ENCODE measurements at regions not wholly inside any gene's neighbourhood (a gene's known extent, or its start where the extent isn't known, plus 50 kb on each side); places are given as distances from the start of the nearest gene placed in this dataset.

GRCh38 chr1:58367217-58367616, 179.3 kb downstream of the OMA1 start:
- DNase-seq, result no peak

- DNase-seq, result no peak
Measured at GRCh38 chr1:58365328-58365727, 181.2 kb downstream of the OMA1 start.

GRCh38 chr1:58363585-58363984, 182.9 kb downstream of the OMA1 start:
- DNase-seq, result no peak

GRCh38 chr1:58361134-58361533, 185.4 kb downstream of the OMA1 start:
- DNase-seq, result no peak

- DNase-seq, result peak; percentile 46
Measured at GRCh38 chr1:58358346-58358745, 188.2 kb downstream of the OMA1 start.

GRCh38 chr1:58356402-58356801, 190.1 kb downstream of the OMA1 start:
- DNase-seq, result no peak

- no peak for DNase-seq
Measured at GRCh38 chr1:58353168-58353567, 193.4 kb downstream of the OMA1 start.

GRCh38 chr1:58352476-58353092, 193.9 kb downstream of the OMA1 start:
- DNase-seq, result no peak

GRCh38 chr1:58346036-58346355, 200.5 kb downstream of the OMA1 start:
- no peak for DNase-seq

- DNase-seq, result no peak
Measured at GRCh38 chr1:58345215-58346035, 201.1 kb downstream of the OMA1 start.

- DNase-seq, result no peak
Measured at GRCh38 chr1:58340185-58340584, 206.3 kb downstream of the OMA1 start.

- no peak for DNase-seq
Measured at GRCh38 chr1:58338081-58338480, 208.4 kb downstream of the OMA1 start.

- no peak for DNase-seq
Measured at GRCh38 chr1:58333511-58333910, 213.0 kb downstream of the OMA1 start.

GRCh38 chr1:58331156-58331555, 215.4 kb downstream of the OMA1 start:
- no peak for DNase-seq

GRCh38 chr1:58325866-58326265, 220.7 kb downstream of the OMA1 start:
- no peak for DNase-seq

- DNase-seq, result no peak
Measured at GRCh38 chr1:58324558-58324957, 222.0 kb downstream of the OMA1 start.

GRCh38 chr1:58318157-58319005, 228.1 kb downstream of the OMA1 start:
- no peak for DNase-seq

- no peak for DNase-seq
Measured at GRCh38 chr1:58317694-58318093, 228.8 kb downstream of the OMA1 start.

GRCh38 chr1:58317086-58317485, 229.4 kb downstream of the OMA1 start:
- no peak for DNase-seq

GRCh38 chr1:58316141-58316540, 230.4 kb downstream of the OMA1 start:
- DNase-seq, result no peak

GRCh38 chr1:58312971-58313563, 233.5 kb downstream of the OMA1 start:
- no peak for DNase-seq

GRCh38 chr1:58312461-58312860, 234.1 kb downstream of the OMA1 start:
- DNase-seq, result no peak

- no peak for DNase-seq
Measured at GRCh38 chr1:58310881-58311280, 235.6 kb downstream of the OMA1 start.

Data from HCEC 1CT (cell line).